BE2C (cell line): ENCODE measurements at regions not wholly inside any gene's neighbourhood (a gene's known extent, or its start where the extent isn't known, plus 50 kb on each side); places are given as distances from the start of the nearest gene placed in this dataset.

Source experiments
- DNase-seq: peaks from one replicate; pipeline ENCODE4 v3.0.0-alpha.2; 2020
- H3K27me3 ChIP-seq: fragments of 250-450 bp; sonication (Bioruptor Pico); 2 replicates; pipeline ENCODE4 v1.5.1; 2020; ENCODE audit warnings: mild to moderate bottlenecking
- H3K36me3 ChIP-seq: fragments of 250-450 bp; sonication (Bioruptor Pico); 2 replicates; pipeline ENCODE4 v1.5.1; 2020; ENCODE audit warnings: mild to moderate bottlenecking
- H3K4me1 ChIP-seq: fragments of 250-450 bp; sonication (Bioruptor Pico); 2 replicates; pipeline ENCODE4 v1.5.1; 2020
- H3K4me3 ChIP-seq: 2 replicates; pipeline ENCODE4 v1.5.1; 2011; ENCODE audit warnings: low read depth, low read length
- H3K9me3 ChIP-seq: fragments of 250-450 bp; sonication (Bioruptor Pico); 2 replicates; pipeline ENCODE4 v1.5.1; 2020
- CTCF ChIP-seq: IDR thresholded peaks from 2 replicates; pipeline ENCODE4 v1.5.1; 2012; ENCODE audit warnings: mild to moderate bottlenecking, low read depth, low read length

GRCh38 chr12:84272324-84272723 is 640.3 kb downstream of the SLC6A15 start:
- TF ChIP-seq CTCF: no peak
- Histone ChIP-seq H3K9me3 (no peaks in the 10 kb centered on the region), H3K27me3 (no peaks in the 10 kb centered on the region), H3K4me1 (peaks cover 2% of the 10 kb centered on the region; the same call in 1 of the 2 replicates), H3K36me3 (no peaks in the 10 kb centered on the region; the same call in 1 of the 2 replicates), H3K4me3 (no peak overlapping the region)
- no peak for DNase-seq

- H3K27me3 ChIP-seq: no peaks in the 10 kb centered on the region
- H3K36me3 ChIP-seq: no peaks in the 10 kb centered on the region; the same call in 1 of the 2 replicates
- no peak overlapping the region for H3K4me3 ChIP-seq
- no peak for TF ChIP-seq CTCF
- peak; percentile 18 for DNase-seq
- no peaks in the 10 kb centered on the region for H3K9me3 ChIP-seq
- no peaks in the 10 kb centered on the region; the same call in 1 of the 2 replicates for H3K4me1 ChIP-seq
Observed at GRCh38 chr12:84270470-84271140, 642.0 kb downstream of the SLC6A15 start.

GRCh38 chr12:84247931-84248330 is 664.7 kb downstream of the SLC6A15 start:
- H3K4me1 ChIP-seq: no peaks in the 10 kb centered on the region
- no peaks in the 10 kb centered on the region for H3K36me3 ChIP-seq
- DNase-seq: no peak
- no peaks in the 10 kb centered on the region for H3K9me3 ChIP-seq
- no peaks in the 10 kb centered on the region for H3K27me3 ChIP-seq
- TF ChIP-seq CTCF: no peak
- H3K4me3 ChIP-seq: no peak overlapping the region

GRCh38 chr12:84243686-84244085 is 668.9 kb downstream of the SLC6A15 start:
- no peaks in the 10 kb centered on the region; the same call in 1 of the 2 replicates for H3K4me1 ChIP-seq
- H3K27me3 ChIP-seq: no peaks in the 10 kb centered on the region
- H3K9me3 ChIP-seq: no peaks in the 10 kb centered on the region
- no peak for TF ChIP-seq CTCF
- H3K36me3 ChIP-seq: no peaks in the 10 kb centered on the region
- no peak for DNase-seq
- no peak overlapping the region for H3K4me3 ChIP-seq

- Histone ChIP-seq H3K4me1 (no peaks in the 10 kb centered on the region), H3K9me3 (no peaks in the 10 kb centered on the region; the same call in 1 of the 2 replicates), H3K27me3 (no peaks in the 10 kb centered on the region), H3K4me3 (no peak overlapping the region), H3K36me3 (no peaks in the 10 kb centered on the region)
- TF ChIP-seq CTCF: no peak
- no peak for DNase-seq
Observed at GRCh38 chr12:84222841-84223240, 689.8 kb downstream of the SLC6A15 start.

- H3K9me3 ChIP-seq: no peaks in the 10 kb centered on the region; the same call in 1 of the 2 replicates
- H3K27me3 ChIP-seq: no peaks in the 10 kb centered on the region
- H3K4me1 ChIP-seq: peaks cover 3% of the 10 kb centered on the region; the same call in 1 of the 2 replicates
- no peak for TF ChIP-seq CTCF
- no peak overlapping the region for H3K4me3 ChIP-seq
- DNase-seq: no peak
- no peaks in the 10 kb centered on the region for H3K36me3 ChIP-seq
Observed at GRCh38 chr12:84218406-84218805, 694.2 kb downstream of the SLC6A15 start.
